SK-N-SH treated with all-trans-retinoic acid at 6 μM for 48 hours (cell line): ENCODE measurements at regions not wholly inside any gene's neighbourhood (a gene's known extent, or its start where the extent isn't known, plus 50 kb on each side); places are given as distances from the start of the nearest gene placed in this dataset.

Experiments used
- BACH2 ChIP-seq: fragments of 250-450 bp; sonication (Bioruptor Pico); IDR thresholded peaks from 2 replicates; pipeline ENCODE4 v1.9.0; 2021; ENCODE audit warnings: mild to moderate bottlenecking, borderline replicate concordance
- GLIS3 ChIP-seq: fragments of 250-450 bp; sonication (Bioruptor Pico); IDR thresholded peaks from 2 replicates; pipeline ENCODE4 v1.5.0; 2020; ENCODE audit warnings: mild to moderate bottlenecking, moderate library complexity
- RARB ChIP-seq: fragments of 250-450 bp; sonication (Bioruptor Pico); IDR thresholded peaks from 2 replicates; pipeline ENCODE4 v1.8.0; 2021; ENCODE audit warnings: mild to moderate bottlenecking, moderate library complexity
- SNAI2 ChIP-seq: fragments of 250-450 bp; sonication (Bioruptor Pico); IDR thresholded peaks from 2 replicates; pipeline ENCODE4 v1.5.0; 2020; ENCODE audit warnings: mild to moderate bottlenecking, moderate library complexity
- ZC3H10 ChIP-seq: fragments of 250-450 bp; sonication (Bioruptor Pico); IDR thresholded peaks from 2 replicates; pipeline ENCODE4 v1.5.1; 2021; ENCODE audit warnings: mild to moderate bottlenecking, moderate library complexity
- ZFP30 ChIP-seq: fragments of 450-650 bp; formaldehyde crosslinking; IDR thresholded peaks from 2 replicates; pipeline ENCODE4 v1.5.0; 2022; ENCODE audit warnings: mild to moderate bottlenecking, moderate library complexity
- ZNF70 ChIP-seq: fragments of 450-650 bp; formaldehyde crosslinking; IDR thresholded peaks from 2 replicates; pipeline ENCODE4 v1.5.0; 2020; ENCODE audit warnings: mild to moderate bottlenecking, moderate library complexity
- TF ChIP-seq, protein P1 (sequence below): fragments of 250-450 bp; sonication (Bioruptor Pico); IDR thresholded peaks from 2 replicates; pipeline ENCODE4 v1.5.1; 2021; ENCODE audit warnings: mild to moderate bottlenecking, moderate library complexity
- TF ChIP-seq, protein P2 (sequence below): fragments of 250-450 bp; sonication (Bioruptor Pico); IDR thresholded peaks from 2 replicates; pipeline ENCODE4 v1.8.0; 2020; ENCODE audit warnings: mild to moderate bottlenecking, moderate library complexity, borderline replicate concordance
- TF ChIP-seq, protein P3 (sequence below): fragments of 250-450 bp; sonication (Bioruptor Pico); IDR thresholded peaks from 2 replicates; pipeline ENCODE4 v1.5.1; 2020; ENCODE audit warnings: low read depth, mild to moderate bottlenecking, moderate library complexity
- TF ChIP-seq, protein P4 (sequence below): fragments of 250-450 bp; sonication (Bioruptor Pico); IDR thresholded peaks from 2 replicates; pipeline ENCODE4 v1.8.0; 2021; ENCODE audit warnings: low read depth, mild to moderate bottlenecking, moderate library complexity, borderline replicate concordance

DNA sequence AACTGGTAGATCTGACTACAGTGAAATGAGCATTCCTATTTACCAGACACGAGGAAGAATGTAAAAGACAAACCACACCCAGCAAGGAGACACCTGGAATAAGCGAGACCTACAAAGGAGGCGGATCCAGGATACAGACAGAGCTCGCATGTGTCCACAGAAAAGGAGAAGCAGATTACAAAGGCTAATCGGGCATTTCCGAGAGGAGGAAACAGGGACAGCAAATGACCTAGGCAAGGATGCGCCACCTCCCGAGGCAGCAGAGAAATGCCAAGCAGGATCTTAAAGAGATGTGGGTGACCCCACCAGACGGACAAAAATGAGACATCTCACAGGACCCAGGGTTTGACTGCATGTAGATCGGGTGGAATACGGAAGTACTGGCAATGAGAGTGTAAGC, 63.2 kb upstream of the IQSEC1 start:
- TF ChIP-seq, protein P1, sequence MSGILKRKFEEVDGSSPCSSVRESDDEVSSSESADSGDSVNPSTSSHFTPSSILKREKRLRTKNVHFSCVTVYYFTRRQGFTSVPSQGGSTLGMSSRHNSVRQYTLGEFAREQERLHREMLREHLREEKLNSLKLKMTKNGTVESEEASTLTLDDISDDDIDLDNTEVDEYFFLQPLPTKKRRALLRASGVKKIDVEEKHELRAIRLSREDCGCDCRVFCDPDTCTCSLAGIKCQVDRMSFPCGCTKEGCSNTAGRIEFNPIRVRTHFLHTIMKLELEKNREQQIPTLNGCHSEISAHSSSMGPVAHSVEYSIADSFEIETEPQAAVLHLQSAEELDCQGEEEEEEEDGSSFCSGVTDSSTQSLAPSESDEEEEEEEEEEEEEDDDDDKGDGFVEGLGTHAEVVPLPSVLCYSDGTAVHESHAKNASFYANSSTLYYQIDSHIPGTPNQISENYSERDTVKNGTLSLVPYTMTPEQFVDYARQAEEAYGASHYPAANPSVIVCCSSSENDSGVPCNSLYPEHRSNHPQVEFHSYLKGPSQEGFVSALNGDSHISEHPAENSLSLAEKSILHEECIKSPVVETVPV (CRISPR knock-in tag), result no peak
- TF ChIP-seq BACH2 (CRISPR knock-in tag), result no peak
- TF ChIP-seq RARB (CRISPR knock-in tag), result no peak
- no peak for TF ChIP-seq ZNF70 (CRISPR knock-in tag)
- no peak for TF ChIP-seq ZC3H10 (CRISPR knock-in tag)
- TF ChIP-seq GLIS3 (CRISPR knock-in tag), result no peak
- TF ChIP-seq ZFP30 (CRISPR knock-in tag), result no peak
- TF ChIP-seq, protein P2, sequence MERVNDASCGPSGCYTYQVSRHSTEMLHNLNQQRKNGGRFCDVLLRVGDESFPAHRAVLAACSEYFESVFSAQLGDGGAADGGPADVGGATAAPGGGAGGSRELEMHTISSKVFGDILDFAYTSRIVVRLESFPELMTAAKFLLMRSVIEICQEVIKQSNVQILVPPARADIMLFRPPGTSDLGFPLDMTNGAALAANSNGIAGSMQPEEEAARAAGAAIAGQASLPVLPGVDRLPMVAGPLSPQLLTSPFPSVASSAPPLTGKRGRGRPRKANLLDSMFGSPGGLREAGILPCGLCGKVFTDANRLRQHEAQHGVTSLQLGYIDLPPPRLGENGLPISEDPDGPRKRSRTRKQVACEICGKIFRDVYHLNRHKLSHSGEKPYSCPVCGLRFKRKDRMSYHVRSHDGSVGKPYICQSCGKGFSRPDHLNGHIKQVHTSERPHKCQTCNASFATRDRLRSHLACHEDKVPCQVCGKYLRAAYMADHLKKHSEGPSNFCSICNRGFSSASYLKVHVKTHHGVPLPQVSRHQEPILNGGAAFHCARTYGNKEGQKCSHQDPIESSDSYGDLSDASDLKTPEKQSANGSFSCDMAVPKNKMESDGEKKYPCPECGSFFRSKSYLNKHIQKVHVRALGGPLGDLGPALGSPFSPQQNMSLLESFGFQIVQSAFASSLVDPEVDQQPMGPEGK (CRISPR knock-in tag), result no peak
- TF ChIP-seq, protein P3, sequence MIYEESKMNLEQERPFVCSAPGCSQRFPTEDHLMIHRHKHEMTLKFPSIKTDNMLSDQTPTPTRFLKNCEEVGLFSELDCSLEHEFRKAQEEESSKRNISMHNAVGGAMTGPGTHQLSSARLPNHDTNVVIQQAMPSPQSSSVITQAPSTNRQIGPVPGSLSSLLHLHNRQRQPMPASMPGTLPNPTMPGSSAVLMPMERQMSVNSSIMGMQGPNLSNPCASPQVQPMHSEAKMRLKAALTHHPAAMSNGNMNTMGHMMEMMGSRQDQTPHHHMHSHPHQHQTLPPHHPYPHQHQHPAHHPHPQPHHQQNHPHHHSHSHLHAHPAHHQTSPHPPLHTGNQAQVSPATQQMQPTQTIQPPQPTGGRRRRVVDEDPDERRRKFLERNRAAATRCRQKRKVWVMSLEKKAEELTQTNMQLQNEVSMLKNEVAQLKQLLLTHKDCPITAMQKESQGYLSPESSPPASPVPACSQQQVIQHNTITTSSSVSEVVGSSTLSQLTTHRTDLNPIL (CRISPR knock-in tag), result no peak
- TF ChIP-seq SNAI2 (CRISPR knock-in tag), result no peak
- TF ChIP-seq, protein P4, sequence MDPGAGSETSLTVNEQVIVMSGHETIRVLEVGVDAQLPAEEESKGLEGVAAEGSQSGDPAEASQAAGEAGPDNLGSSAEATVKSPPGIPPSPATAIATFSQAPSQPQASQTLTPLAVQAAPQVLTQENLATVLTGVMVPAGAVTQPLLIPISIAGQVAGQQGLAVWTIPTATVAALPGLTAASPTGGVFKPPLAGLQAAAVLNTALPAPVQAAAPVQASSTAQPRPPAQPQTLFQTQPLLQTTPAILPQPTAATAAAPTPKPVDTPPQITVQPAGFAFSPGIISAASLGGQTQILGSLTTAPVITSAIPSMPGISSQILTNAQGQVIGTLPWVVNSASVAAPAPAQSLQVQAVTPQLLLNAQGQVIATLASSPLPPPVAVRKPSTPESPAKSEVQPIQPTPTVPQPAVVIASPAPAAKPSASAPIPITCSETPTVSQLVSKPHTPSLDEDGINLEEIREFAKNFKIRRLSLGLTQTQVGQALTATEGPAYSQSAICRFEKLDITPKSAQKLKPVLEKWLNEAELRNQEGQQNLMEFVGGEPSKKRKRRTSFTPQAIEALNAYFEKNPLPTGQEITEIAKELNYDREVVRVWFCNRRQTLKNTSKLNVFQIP (CRISPR knock-in tag), result no peak
